B cell (primary cell): ENCODE measurements at regions not wholly inside any gene's neighbourhood (a gene's known extent, or its start where the extent isn't known, plus 50 kb on each side); places are given as distances from the start of the nearest gene placed in this dataset.

Experiments used
- ATAC-seq: fragments of 200-7000 bp; cut with Tn5 transposase; one replicate; pipeline ENCODE4 v1.10.0; 2021; ENCODE audit warnings: low read depth, mild to moderate bottlenecking, moderate number of reproducible peaks, moderate library complexity
- CTCF ChIA-PET: fragments of 350-600 bp; sonication (Branson Sonifier 250); formaldehyde crosslinking; loops from one replicate; lab custom pipeline; 2021; ENCODE audit warnings: antibody characterized with exemption, inconsistent platforms; lab: Charles Lee
- POLR2A ChIA-PET: fragments of 350-600 bp; sonication (Branson Sonifier 250); formaldehyde crosslinking; loops from one replicate; lab custom pipeline; 2021; ENCODE audit warnings: antibody characterized with exemption; lab: Charles Lee
- DNase-seq: peaks from one replicate; pipeline ENCODE4 v3.0.0; 2013
- H2AFZ ChIP-seq: 2 replicates; pipeline ENCODE4 v1.6.1; 2012; ENCODE audit warnings: mild to moderate bottlenecking, low read depth, low read length; ENCODE audit not compliant: insufficient read depth, poor library complexity, severe bottlenecking
- H3K27ac ChIP-seq, 2 donors: 1 replicate in 1 of 2; 2 replicates in 1 of 2; pipeline ENCODE4 v1.5.1; 2012 to 2013; ENCODE audit warnings: low read length in 2 of 2, mild to moderate bottlenecking in 2 of 2, moderate library complexity in 1 of 2
- H3K27me3 ChIP-seq, 4 experiments: fragments of 200-600 bp in 1 of 4; sonication (generic) in 1 of 4; replicated peaks in 1 of 4; 1 replicate in 2 of 4; 2 replicates in 2 of 4; pipeline versions ENCODE4 v1.6.1 to v1.7.0; 2013 to 2016; ENCODE audit warnings: low read length in 3 of 4, mild to moderate bottlenecking in 2 of 4, mixed read lengths in 1 of 4, moderate library complexity in 1 of 4; ENCODE audit not compliant: insufficient read depth in 4 of 4, control insufficient read depth in 3 of 4; ENCODE audit errors: control extremely low read depth in 1 of 4
- H3K36me3 ChIP-seq, 2 experiments: replicated peaks in 1 of 2; 1 replicate in 1 of 2; 2 replicates in 1 of 2; pipeline versions ENCODE4 v1.6.1 to v1.7.1; 2013; ENCODE audit warnings: low read length in 1 of 2; ENCODE audit not compliant: insufficient read depth in 2 of 2, control insufficient read depth in 1 of 2; ENCODE audit errors: control extremely low read depth in 1 of 2, extremely low read depth in 1 of 2
- H3K4me1 ChIP-seq, 2 donors: fragments of 200-600 bp in 1 of 2; sonication (generic) in 1 of 2; 1 replicate in 1 of 2; 2 replicates in 1 of 2; pipeline versions ENCODE4 v1.5.1 to v1.6.1; 2013 to 2017; ENCODE audit warnings: low read length in 2 of 2; ENCODE audit not compliant: control insufficient read depth in 2 of 2, insufficient read depth in 2 of 2
- H3K4me2 ChIP-seq: replicated peaks from 2 replicates; pipeline ENCODE3; 2012; ENCODE audit warnings: mild to moderate bottlenecking, low read depth, low read length; ENCODE audit not compliant: poor library complexity, severe bottlenecking
- H3K4me3 ChIP-seq, 5 experiments: fragments of 200-600 bp in 1 of 5; sonication (generic) in 1 of 5; 1 replicate in 3 of 5; 2 replicates in 2 of 5; pipeline versions ENCODE4 v1.5.1 to v1.7.0; 2011 to 2016; ENCODE audit warnings: low read length in 4 of 5, mild to moderate bottlenecking in 4 of 5, low read depth in 2 of 5, control low read depth in 1 of 5, moderate library complexity in 1 of 5; ENCODE audit not compliant: insufficient read depth in 1 of 5; ENCODE audit errors: control extremely low read depth in 1 of 5, extremely low read depth in 1 of 5
- H3K79me2 ChIP-seq: fragments of 200-600 bp; sonication (generic); one replicate; pipeline ENCODE4 v1.6.0; 2016; ENCODE audit warnings: low read length; ENCODE audit not compliant: control insufficient read depth, insufficient read depth
- H3K9ac ChIP-seq: fragments of 200-600 bp; sonication (generic); 2 replicates; pipeline ENCODE4 v1.6.1; 2017; ENCODE audit warnings: mild to moderate bottlenecking, low read length, moderate library complexity
- H3K9me3 ChIP-seq, 3 donors: one replicate each; pipeline versions ENCODE4 v1.6.1 to v1.7.1; 2013; ENCODE audit warnings: low read length in 2 of 3; ENCODE audit not compliant: control insufficient read depth in 2 of 3, insufficient read depth in 1 of 3; ENCODE audit errors: control extremely low read depth in 1 of 3
- H4K20me1 ChIP-seq: 2 replicates; pipeline ENCODE4 v1.6.0; 2012; ENCODE audit warnings: mild to moderate bottlenecking, low read length; ENCODE audit not compliant: insufficient read depth, control insufficient read depth, poor library complexity, severe bottlenecking
- H3K27ac Mint-ChIP-seq: one replicate; pipeline ENCODE4 v1.8.0; 2021; ENCODE audit warnings: mixed read lengths
- H3K27me3 Mint-ChIP-seq: one replicate; pipeline ENCODE4 v1.8.0; 2021; ENCODE audit warnings: mixed read lengths
- H3K4me1 Mint-ChIP-seq: one replicate; pipeline ENCODE4 v1.8.0; 2021; ENCODE audit warnings: mixed read lengths
- H3K4me3 Mint-ChIP-seq: one replicate; pipeline ENCODE4 v1.8.0; 2021; ENCODE audit warnings: mixed read lengths
- H3K9me3 Mint-ChIP-seq: one replicate; pipeline ENCODE4 v1.8.0; 2022; ENCODE audit warnings: mixed read lengths; ENCODE audit not compliant: insufficient read depth
- CTCF ChIP-seq: fragments of 200-600 bp; IDR thresholded peaks from one replicate; pipeline ENCODE4 v1.8.0; 2022; ENCODE audit warnings: antibody characterized with exemption, mild to moderate bottlenecking
- EZH2 ChIP-seq: IDR thresholded peaks from 2 replicates; pipeline ENCODE4 v1.6.1; 2012; ENCODE audit warnings: borderline replicate concordance, low read depth, mild to moderate bottlenecking, moderate library complexity, low read length; ENCODE audit not compliant: insufficient read depth, poor library complexity, severe bottlenecking
- WGBS: methylation state at CpG from one replicate; pipeline ENCODE4 v1.1.5; 2013; ENCODE audit warnings: missing lambda C conversion rate; ENCODE audit not compliant: insufficient coverage; 5-methylcytosine and 5-hydroxymethylcytosine counted together
- intact Hi-C: fragments of 100-400 bp; cut with micrococcal nuclease; formaldehyde crosslinking; loops from one replicate; pipeline ENCODE4 v1.10.0; 2022

DNA sequence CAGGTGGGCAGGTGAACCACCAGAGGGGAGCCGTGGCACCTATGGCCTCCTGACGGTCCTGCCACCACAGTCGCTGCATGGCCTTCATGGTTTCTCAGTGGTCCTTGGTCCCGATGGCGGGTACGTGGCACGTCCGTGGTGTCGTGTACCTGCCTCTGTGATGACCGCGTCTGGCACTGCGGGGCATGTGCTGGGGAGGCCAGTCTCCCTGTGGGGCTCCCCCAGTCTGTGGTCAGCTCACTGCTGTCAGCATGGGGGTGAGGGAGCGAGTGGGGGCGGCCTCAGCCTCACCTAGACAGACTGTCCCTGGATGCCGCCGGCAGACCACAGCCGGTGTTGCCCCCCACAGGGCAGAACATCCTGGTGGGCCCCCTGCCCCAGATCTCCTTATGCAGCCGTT lies 267.2 kb downstream of the SEC23A start:
- POLR2A ChIA-PET, result no interaction called here
- no peaks in the 10 kb centered on the region for H3K9me3 ChIP-seq
- Mint-ChIP-seq H3K9me3 (no peaks in the 10 kb centered on the region), H3K4me3 (no peak overlapping the region), H3K4me1 (no peaks in the 10 kb centered on the region), H3K27ac (no peak overlapping the region), H3K27me3 (no peaks in the 10 kb centered on the region)
- intact Hi-C loops, result no loop called here
- no peak overlapping the region for H3K27ac ChIP-seq
- H3K79me2 ChIP-seq, result no peaks in the 10 kb centered on the region
- no peaks in the 10 kb centered on the region for H4K20me1 ChIP-seq
- ATAC-seq, result no peak
- no peaks in the 10 kb centered on the region for H3K27me3 ChIP-seq
- H3K36me3 ChIP-seq, result no peaks in the 10 kb centered on the region
- no peak for DNase-seq
- H3K4me3 ChIP-seq, result no peak overlapping the region
- WGBS, result 91% methylated on average over 18 of the region's 18 CpGs
- TF ChIP-seq CTCF (no peak), EZH2 (no peak)
- no peak overlapping the region for H3K4me2 ChIP-seq
- H2AFZ ChIP-seq, result no peak overlapping the region
- no peak overlapping the region for H3K9ac ChIP-seq
- CTCF ChIA-PET, result no interaction called here
- no peaks in the 10 kb centered on the region for H3K4me1 ChIP-seq

DNA sequence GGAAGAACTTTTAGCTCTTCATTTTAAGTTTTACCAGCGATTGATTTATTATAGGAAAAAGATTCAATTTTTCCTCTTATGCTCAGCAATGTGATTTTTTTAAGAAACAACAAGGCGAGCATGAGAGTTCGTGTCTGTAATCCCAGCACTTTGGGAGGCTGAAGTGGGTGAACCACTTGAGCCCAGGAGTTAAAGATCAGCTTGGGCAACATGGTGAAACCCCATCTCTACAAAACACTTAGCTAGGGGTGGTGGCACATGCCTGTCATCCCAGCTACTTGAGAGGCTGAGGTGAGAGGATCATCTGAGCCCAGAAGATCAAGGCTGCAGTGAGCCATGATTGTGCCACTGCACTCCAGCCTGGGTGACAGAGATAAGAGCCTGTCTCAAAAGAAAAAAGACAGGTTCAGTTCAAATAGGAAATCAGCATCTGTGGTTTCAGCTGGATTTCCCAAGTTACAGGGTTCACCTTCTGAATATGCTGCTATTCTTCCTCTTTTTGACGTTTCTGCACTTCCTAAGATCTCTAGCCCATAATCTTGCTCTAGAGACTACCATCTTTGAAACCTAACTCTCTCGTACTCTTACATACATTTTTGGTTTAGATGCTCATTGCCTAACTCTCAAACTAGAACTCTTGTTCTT lies 274.7 kb downstream of the SEC23A start:
- Mint-ChIP-seq H3K27ac (no peak overlapping the region), H3K27me3 (peaks cover 3% of the 10 kb centered on the region), H3K4me1 (no peaks in the 10 kb centered on the region), H3K4me3 (no peak overlapping the region), H3K9me3 (no peaks in the 10 kb centered on the region)
- intact Hi-C loops, result no loop called here
- H2AFZ ChIP-seq, result no peak overlapping the region
- POLR2A ChIA-PET, result no interaction called here
- H3K27me3 ChIP-seq, result no peaks in the 10 kb centered on the region
- H3K4me1 ChIP-seq, result no peaks in the 10 kb centered on the region
- H3K27ac ChIP-seq, result no peak overlapping the region
- no peak overlapping the region for H3K9ac ChIP-seq
- H3K36me3 ChIP-seq, result no peaks in the 10 kb centered on the region
- CTCF ChIA-PET, result no interaction called here
- H3K4me2 ChIP-seq, result no peak overlapping the region
- no peak overlapping the region for H3K4me3 ChIP-seq
- no peaks in the 10 kb centered on the region for H3K79me2 ChIP-seq
- no peak for TF ChIP-seq CTCF
- TF ChIP-seq EZH2, result no peak
- 48% methylated on average over 4 of the region's 5 CpGs for WGBS
- H3K9me3 ChIP-seq, result no peaks in the 10 kb centered on the region
- no peaks in the 10 kb centered on the region for H4K20me1 ChIP-seq
- ATAC-seq (no peak), DNase-seq (no peak)
